ENCODE measurements at regions not wholly inside any gene's neighbourhood (a gene's known extent, or its start where the extent isn't known, plus 50 kb on each side); places are given as distances from the start of the nearest gene placed in this dataset.

DNA sequence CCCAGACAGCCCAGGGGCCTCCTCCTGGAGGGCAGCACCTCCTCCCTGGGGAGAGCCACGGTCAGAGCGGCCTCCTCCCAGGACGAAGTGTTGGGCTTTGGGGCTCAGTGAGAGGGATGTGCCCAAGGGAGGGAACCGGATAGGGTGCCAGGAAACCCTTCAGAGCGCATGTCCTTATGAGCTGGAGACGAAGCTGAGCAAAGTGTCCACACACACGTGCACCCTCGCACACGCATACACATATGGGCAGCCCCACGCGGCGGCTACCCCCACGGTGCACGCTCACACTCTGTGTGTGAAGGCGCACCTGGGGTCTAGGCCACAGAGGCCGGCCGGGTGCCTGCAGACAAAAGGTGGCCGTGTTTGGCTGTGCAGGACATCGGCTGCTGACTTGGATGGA lies 106.1 kb upstream of the HDAC4 start:
- no peak for DNase-seq (ENCODE audit: low read depth)

- DNase-seq (ENCODE audit: low read depth), result no peak
These were observed 105.5 kb upstream of the HDAC4 start for GRCh38 chr2:239506101-239506857.

DNA sequence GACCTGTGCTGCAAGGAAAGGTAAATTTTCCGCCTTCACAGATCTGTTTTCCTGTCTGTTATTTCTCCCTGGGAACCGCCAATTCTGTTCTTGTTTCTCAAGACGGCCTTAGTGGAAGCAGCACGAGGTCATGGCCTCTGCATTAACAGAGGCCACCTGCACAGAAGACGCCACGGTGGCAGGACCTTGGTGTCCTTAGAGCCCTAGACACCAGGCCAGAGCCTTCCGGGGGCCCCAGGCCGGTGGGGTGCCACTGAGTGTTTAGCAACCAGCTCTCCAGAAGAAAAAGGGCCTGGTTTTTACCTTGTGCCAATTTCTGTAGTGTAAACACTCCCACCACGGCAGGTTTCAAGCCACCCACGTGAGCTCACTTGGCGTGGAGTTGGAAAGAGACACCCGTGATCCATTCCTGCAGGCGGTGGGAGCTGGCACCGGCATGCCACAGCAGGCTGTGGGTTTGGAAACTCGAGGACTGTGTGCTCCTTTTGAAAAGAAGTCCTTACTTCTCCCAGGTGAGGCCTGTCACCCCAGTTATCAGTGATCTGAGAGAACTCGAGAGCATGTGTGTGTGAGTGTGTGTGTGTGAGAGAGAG lies 103.9 kb upstream of the HDAC4 start:
- DNase-seq (ENCODE audit: low read depth), result no peak

DNA sequence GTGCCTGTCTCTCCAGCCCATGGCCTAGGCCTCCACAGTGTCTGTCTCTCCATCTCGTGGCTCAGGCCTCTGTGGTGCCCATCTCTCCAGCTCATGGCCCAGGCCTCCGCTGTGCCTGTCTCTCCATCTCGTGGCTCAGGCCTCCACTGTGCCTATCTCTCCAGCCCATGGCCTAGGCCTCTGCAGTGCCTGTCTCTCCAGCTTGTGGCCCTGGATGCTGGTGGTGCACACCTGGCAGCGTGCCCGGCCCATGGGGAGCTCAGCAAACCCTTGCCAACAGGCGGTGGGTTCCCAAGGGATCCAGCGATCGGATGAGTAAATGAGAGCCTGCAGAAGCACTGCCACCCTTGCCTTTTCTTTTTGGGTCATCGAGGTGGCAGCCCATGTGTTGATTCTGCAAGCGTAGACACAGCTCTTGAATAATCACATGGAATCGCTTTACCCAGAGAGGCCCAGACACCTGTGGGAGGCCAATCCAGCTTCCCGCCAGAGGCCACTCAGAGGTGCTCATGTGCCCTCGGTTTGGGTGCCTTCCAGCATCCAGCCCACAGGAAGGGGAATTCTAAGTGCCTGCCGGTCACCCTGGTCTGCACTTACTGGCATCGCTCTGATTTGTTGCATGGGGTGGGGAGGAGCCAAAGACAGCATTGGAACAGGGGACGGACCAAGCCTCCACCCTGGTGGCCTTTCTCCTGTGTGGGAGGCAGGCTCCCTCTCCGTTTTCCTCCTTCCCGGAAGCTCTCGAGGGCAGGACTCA lies 101.8 kb upstream of the HDAC4 start:
- no peak for DNase-seq (ENCODE audit: low read depth)

- no peak for DNase-seq (ENCODE audit: low read depth)
These were observed 100.0 kb upstream of the HDAC4 start for GRCh38 chr2:239500574-239501550.

DNA sequence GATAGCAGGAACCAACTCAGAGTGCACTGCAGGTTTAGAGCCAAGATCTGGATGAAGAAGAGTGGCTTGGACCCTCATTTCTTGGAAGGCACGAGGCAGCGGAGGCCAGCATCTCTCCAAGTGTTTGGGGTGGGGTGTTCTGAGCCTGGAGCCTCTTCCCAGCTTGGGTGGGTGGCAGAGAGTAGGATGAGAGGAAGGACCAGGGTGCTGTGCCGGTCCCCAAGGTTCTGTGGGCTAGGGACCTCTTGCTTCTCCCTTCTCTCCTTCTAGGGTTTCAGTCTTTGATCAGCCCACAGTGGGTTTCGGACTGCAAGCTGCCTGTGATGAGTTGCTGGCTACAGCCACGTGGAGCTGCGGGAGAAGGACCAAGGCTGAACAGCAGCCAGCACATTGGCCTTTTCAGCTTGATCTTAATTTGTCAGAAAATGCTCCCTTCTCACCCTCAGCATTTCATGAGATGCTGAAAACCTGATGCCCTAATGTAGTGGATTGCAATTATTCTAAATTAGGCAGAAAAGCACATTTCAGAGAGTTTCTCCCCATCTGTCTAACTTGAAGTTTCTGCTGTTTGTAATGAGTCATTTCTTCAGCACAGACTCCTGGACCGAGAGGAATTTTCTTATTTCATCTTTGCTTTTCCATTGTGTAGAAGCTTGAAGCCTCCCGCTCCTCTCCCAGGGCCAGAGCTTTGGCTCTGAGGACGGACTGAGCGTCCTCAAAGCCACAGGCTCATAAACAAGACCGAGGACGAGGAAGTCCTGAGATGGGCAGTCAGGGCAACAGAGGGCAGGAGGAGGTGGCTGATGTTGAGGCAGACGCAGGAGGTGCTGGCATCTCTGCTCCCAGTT lies 99.1 kb upstream of the HDAC4 start:
- DNase-seq (ENCODE audit: low read depth), result no peak

- peak; percentile 10 for DNase-seq (ENCODE audit: low read depth)
These were observed 98.3 kb upstream of the HDAC4 start for GRCh38 chr2:239498981-239499634.

GRCh38 chr2:239498576-239498975 lies 97.8 kb upstream of the HDAC4 start:
- DNase-seq (ENCODE audit: low read depth), result no peak

- no peak for DNase-seq (ENCODE audit: low read depth)
These were observed 95.9 kb upstream of the HDAC4 start for GRCh38 chr2:239496700-239497099.

- DNase-seq (ENCODE audit: low read depth), result no peak
These were observed 95.0 kb upstream of the HDAC4 start for GRCh38 chr2:239495791-239496233.

DNA sequence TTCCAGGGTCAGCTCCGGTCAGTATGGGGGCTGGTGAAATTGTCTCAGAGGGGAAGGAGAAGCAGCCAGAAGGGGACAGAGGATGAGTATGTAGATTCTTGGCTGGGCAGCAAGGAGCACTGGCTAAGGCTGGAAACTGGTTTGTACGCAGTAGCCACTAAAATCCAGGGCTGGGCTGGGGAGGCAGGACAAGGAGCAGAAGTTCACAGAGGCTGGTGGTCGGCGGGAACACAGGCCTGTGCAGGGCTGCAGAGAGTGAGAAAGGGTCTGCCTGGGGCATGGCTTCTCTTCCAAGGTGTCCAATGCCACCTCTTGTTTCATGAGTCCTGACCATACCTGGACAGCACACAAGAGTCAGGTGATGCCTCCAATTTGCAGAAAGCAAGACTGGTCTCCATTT lies 94.4 kb upstream of the HDAC4 start:
- DNase-seq (ENCODE audit: low read depth), result no peak

DNA sequence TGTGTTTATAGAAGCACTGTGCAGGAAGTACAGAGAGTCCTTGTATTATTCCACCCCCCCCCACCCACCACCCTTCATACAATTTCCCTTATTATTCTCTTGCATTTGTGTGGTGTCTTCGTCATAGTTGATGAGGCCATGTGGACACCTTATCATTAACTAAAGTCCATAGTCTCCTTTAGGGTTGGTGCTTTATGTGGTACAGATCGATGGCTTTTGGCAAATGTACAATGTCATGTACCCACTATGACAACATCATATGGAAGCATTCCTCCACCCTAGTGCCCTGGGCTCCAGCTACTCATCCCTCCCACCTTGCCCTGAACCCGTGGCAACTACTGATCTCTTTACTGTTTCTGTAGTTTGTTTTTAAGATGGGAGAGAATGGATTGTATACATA lies 93.8 kb upstream of the HDAC4 start:
- no peak for DNase-seq (ENCODE audit: low read depth)

- no peak for DNase-seq (ENCODE audit: low read depth)
These were observed 88.7 kb upstream of the HDAC4 start for GRCh38 chr2:239489481-239489880.

GRCh38 chr2:239488125-239488524 lies 87.3 kb upstream of the HDAC4 start:
- DNase-seq (ENCODE audit: low read depth), result no peak

DNA sequence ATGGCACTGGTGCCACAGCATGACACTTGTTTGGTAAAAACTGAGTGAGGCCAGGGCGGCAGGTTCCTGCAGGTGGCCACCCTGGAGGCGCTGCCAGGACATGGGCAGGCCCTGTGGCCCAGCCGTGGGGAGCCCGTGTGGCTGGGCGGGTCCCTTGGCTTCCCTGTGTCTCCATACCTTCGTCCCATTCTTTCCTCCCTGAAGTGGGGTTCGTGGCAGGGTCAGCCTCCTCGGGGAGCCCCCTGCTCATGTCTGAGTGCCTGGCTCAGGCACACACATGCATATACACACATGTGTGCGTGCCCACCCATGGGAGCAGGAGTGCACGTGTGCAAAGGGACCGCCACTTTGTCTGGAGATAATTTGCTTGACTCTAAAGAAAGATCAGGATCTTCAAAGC lies 86.5 kb upstream of the HDAC4 start:
- DNase-seq (ENCODE audit: low read depth), result no peak

- DNase-seq (ENCODE audit: low read depth), result no peak
These were observed 84.8 kb upstream of the HDAC4 start for GRCh38 chr2:239485622-239486021.

DNA sequence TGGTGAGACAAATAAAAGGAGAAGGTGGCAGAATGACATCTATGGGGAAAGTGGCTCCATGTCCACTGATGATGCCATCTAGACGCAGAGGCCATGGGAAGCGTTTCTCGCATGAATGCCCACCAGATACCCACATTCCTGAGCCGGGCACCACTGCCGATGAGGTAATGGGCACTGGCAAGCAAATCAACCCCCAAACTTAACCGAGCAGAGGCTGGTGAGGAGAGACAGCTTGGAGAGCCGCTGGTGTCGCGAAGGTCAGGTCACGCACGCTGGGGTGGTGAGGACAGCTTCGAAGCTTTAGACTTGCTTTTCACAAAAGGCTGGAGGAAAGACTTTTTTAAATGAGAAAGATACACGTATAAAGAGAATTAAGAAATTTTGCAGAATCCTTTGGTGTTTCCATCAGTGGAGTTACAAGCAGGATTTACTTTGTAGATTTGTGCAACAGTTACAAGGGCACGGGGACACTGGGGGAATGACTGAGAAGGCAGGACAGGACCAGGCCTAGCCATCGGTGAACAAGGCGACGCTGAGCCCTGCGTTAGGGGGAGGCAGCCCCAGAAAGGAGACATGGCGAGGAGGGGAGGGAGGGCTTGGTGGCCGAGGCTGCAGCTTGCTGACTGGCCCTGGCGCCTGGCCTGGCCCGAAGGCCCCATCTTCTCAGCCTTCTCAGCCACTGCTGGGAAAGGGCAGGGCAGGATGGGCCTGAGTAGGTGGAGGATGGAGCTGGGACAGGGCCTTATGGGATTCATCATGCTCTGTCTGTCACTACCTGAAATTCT lies 83.9 kb upstream of the HDAC4 start:
- no peak for DNase-seq (ENCODE audit: low read depth)

GRCh38 chr2:239482778-239483712 lies 82.2 kb upstream of the HDAC4 start:
- DNase-seq (ENCODE audit: low read depth), result no peak

Measured in myocyte (in vitro differentiated cells).